ENCODE measurements at regions not wholly inside any gene's neighbourhood (a gene's known extent, or its start where the extent isn't known, plus 50 kb on each side); places are given as distances from the start of the nearest gene placed in this dataset.

- TF ChIP-seq POLR2AphosphoS5 (IDR thresholded peaks at IDR 0.05; ENCODE audit: low read depth, low read length), result no peak
- no peak for TF ChIP-seq REST (IDR thresholded peaks at IDR 0.05; ENCODE audit: insufficient read depth in 1 of 2, low read depth in 2 of 2, low read length in 2 of 2)
- no peak for TF ChIP-seq TAF1 (IDR thresholded peaks at IDR 0.05; ENCODE audit: borderline replicate concordance, insufficient read depth, low read length)
- TF ChIP-seq FOXP2 (optimal IDR thresholded peaks at IDR 0.05; ENCODE audit: borderline replicate concordance, extremely low read depth, extremely low read length, insufficient read depth), result no peak
Observed at GRCh38 chr6:40888456-40888990, 150.5 kb downstream of the UNC5CL start.

Data from PFSK-1 (cell line).